ENCODE measurements at regions not wholly inside any gene's neighbourhood (a gene's known extent, or its start where the extent isn't known, plus 50 kb on each side); places are given as distances from the start of the nearest gene placed in this dataset.

DNA sequence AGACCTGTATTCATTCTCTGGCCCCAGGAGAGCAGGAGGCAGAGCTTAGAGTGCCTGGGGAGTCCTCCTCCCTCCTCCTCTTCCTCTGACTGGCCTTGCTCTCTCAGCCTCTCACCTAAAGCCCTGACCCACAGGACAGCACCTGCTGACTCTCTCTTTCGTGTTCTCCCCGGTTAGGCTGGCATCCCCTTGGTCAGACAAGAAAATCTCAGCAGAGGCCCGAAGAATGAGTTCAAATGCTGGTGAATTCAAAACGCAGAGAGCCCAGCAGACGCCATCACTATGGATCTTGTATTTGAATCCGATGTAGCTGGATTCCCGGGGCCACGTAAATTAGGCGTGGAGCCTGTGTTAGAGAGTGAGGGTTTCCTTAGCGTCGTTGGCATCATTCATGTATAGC is 255.3 kb downstream of the KLF6 start:
- H3K27me3 ChIP-seq (ENCODE audit: control insufficient read depth, insufficient read depth, low read length): no peaks in the 10 kb centered on the region
- H3K4me3 ChIP-seq (replicated peaks in 1 of 4; ENCODE audit: control extremely low read depth in 1 of 4, insufficient read depth in 1 of 4, low read depth in 3 of 4, low read length in 4 of 4): no peak overlapping the region
- H4K20me1 ChIP-seq (ENCODE audit: control insufficient read depth, extremely low read depth, insufficient read depth, low read length): no peaks in the 10 kb centered on the region
- no peak overlapping the region for H3K27ac ChIP-seq (ENCODE audit: insufficient read depth, low read length)
- H3K4me1 ChIP-seq (ENCODE audit: control insufficient read depth, extremely low read depth, insufficient read depth, low read length): peaks cover 16% of the 10 kb centered on the region
- no peak for DNase-seq (ENCODE audit: low read depth in 2 of 2)
- no peak for TF ChIP-seq EZH2 (IDR thresholded peaks at IDR 0.05; ENCODE audit: low read length, missing control alignments)
- TF ChIP-seq, protein P1, sequence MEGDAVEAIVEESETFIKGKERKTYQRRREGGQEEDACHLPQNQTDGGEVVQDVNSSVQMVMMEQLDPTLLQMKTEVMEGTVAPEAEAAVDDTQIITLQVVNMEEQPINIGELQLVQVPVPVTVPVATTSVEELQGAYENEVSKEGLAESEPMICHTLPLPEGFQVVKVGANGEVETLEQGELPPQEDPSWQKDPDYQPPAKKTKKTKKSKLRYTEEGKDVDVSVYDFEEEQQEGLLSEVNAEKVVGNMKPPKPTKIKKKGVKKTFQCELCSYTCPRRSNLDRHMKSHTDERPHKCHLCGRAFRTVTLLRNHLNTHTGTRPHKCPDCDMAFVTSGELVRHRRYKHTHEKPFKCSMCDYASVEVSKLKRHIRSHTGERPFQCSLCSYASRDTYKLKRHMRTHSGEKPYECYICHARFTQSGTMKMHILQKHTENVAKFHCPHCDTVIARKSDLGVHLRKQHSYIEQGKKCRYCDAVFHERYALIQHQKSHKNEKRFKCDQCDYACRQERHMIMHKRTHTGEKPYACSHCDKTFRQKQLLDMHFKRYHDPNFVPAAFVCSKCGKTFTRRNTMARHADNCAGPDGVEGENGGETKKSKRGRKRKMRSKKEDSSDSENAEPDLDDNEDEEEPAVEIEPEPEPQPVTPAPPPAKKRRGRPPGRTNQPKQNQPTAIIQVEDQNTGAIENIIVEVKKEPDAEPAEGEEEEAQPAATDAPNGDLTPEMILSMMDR (conservative IDR thresholded peaks at IDR 0.05 in 1 of 2, IDR thresholded peaks at IDR 0.05 in 1 of 2; ENCODE audit: low read depth in 1 of 2, low read length in 2 of 2): no peak
- H2AFZ ChIP-seq (ENCODE audit: low read length): no peak overlapping the region
- H3K36me3 ChIP-seq (ENCODE audit: control insufficient read depth, insufficient read depth, low read length): no peaks in the 10 kb centered on the region
- no peak overlapping the region for H3K9ac ChIP-seq (ENCODE audit: insufficient read depth, low read length)
- H3K79me2 ChIP-seq (ENCODE audit: control insufficient read depth, insufficient read depth, low read length): no peaks in the 10 kb centered on the region
- no peak overlapping the region for H3K4me2 ChIP-seq (ENCODE audit: extremely low read depth, insufficient read depth, low read length)
- H3K9me3 ChIP-seq (ENCODE audit: control insufficient read depth, insufficient read depth, low read depth, low read length): no peaks in the 10 kb centered on the region

DNA sequence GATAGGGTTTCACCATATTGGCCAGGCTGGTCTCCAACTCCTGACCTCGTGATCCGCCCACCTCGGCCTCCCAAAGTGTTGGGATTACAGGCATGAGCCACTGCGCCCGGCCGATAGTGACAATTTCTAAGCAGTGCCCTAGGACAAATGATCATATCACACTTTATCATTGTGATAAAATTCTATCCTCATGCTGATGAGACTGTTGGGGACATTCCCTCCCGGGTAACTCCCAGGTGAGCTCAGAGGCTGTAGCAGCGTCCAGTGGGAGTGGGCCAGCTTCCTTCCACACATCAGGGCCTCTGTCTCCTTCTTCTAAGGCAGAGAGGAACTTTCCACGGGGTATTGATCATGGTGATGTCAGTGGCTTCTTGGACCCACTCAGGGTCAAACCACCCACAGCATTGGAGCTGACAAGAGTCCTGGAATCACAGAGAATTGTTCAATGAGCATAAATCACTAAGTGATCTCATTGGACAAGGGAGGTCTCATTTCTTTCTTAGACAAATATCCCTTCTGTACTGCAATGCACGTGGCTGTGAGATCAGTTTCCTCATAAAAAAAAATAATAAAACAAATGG is 256.1 kb downstream of the KLF6 start:
- H3K4me3 ChIP-seq (replicated peaks in 1 of 4; ENCODE audit: control extremely low read depth in 1 of 4, insufficient read depth in 1 of 4, low read depth in 3 of 4, low read length in 4 of 4): no peak overlapping the region
- no peak for TF ChIP-seq EZH2 (IDR thresholded peaks at IDR 0.05; ENCODE audit: low read length, missing control alignments)
- TF ChIP-seq, protein P1 (conservative IDR thresholded peaks at IDR 0.05 in 1 of 2, IDR thresholded peaks at IDR 0.05 in 1 of 2; ENCODE audit: low read depth in 1 of 2, low read length in 2 of 2): no peak
- peaks cover 16% of the 10 kb centered on the region for H3K4me1 ChIP-seq (ENCODE audit: control insufficient read depth, extremely low read depth, insufficient read depth, low read length)
- H3K27me3 ChIP-seq (ENCODE audit: control insufficient read depth, insufficient read depth, low read length): no peaks in the 10 kb centered on the region
- H3K36me3 ChIP-seq (ENCODE audit: control insufficient read depth, insufficient read depth, low read length): no peaks in the 10 kb centered on the region
- DNase-seq (ENCODE audit: low read depth in 2 of 2): no peak
- no peak overlapping the region for H2AFZ ChIP-seq (ENCODE audit: low read length)
- no peaks in the 10 kb centered on the region for H3K79me2 ChIP-seq (ENCODE audit: control insufficient read depth, insufficient read depth, low read length)
- no peak overlapping the region for H3K4me2 ChIP-seq (ENCODE audit: extremely low read depth, insufficient read depth, low read length)
- H3K27ac ChIP-seq (ENCODE audit: insufficient read depth, low read length): no peak overlapping the region
- no peak overlapping the region for H3K9ac ChIP-seq (ENCODE audit: insufficient read depth, low read length)
- H4K20me1 ChIP-seq (ENCODE audit: control insufficient read depth, extremely low read depth, insufficient read depth, low read length): no peaks in the 10 kb centered on the region
- H3K9me3 ChIP-seq (ENCODE audit: control insufficient read depth, insufficient read depth, low read depth, low read length): no peaks in the 10 kb centered on the region

DNA sequence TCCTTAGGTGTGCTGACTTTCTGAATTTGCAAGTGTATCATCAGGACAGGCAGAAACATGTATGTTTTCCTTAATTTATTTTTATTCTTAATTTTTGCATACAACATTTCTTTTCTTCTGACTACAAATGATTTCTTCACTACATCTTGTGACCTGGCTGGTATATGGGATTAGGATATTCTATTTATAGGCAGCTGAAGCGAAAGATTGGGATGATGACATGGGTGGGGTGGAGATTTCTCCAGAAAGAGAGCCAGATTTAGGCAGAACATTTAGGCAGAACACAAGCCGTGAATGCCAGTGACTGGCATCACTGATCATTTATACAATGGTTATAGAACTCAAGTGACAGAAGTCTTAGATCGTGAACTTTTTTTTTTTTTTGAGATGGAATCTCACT is 256.7 kb downstream of the KLF6 start:
- peaks cover 16% of the 10 kb centered on the region for H3K4me1 ChIP-seq (ENCODE audit: control insufficient read depth, extremely low read depth, insufficient read depth, low read length)
- H3K36me3 ChIP-seq (ENCODE audit: control insufficient read depth, insufficient read depth, low read length): no peaks in the 10 kb centered on the region
- no peak overlapping the region for H3K4me3 ChIP-seq (replicated peaks in 1 of 4; ENCODE audit: control extremely low read depth in 1 of 4, insufficient read depth in 1 of 4, low read depth in 3 of 4, low read length in 4 of 4)
- peak overlapping the region; percentile 21 for H3K4me2 ChIP-seq (ENCODE audit: extremely low read depth, insufficient read depth, low read length)
- TF ChIP-seq, protein P1 (conservative IDR thresholded peaks at IDR 0.05 in 1 of 2, IDR thresholded peaks at IDR 0.05 in 1 of 2; ENCODE audit: low read depth in 1 of 2, low read length in 2 of 2): no peak
- TF ChIP-seq EZH2 (IDR thresholded peaks at IDR 0.05; ENCODE audit: low read length, missing control alignments): no peak
- H3K9me3 ChIP-seq (ENCODE audit: control insufficient read depth, insufficient read depth, low read depth, low read length): no peaks in the 10 kb centered on the region
- no peaks in the 10 kb centered on the region for H3K27me3 ChIP-seq (ENCODE audit: control insufficient read depth, insufficient read depth, low read length)
- no peaks in the 10 kb centered on the region for H3K79me2 ChIP-seq (ENCODE audit: control insufficient read depth, insufficient read depth, low read length)
- peak overlapping the region; percentile 88 for H3K27ac ChIP-seq (ENCODE audit: insufficient read depth, low read length)
- no peak overlapping the region for H2AFZ ChIP-seq (ENCODE audit: low read length)
- DNase-seq (ENCODE audit: low read depth in 2 of 2): no peak
- H3K9ac ChIP-seq (ENCODE audit: insufficient read depth, low read length): no peak overlapping the region
- no peaks in the 10 kb centered on the region for H4K20me1 ChIP-seq (ENCODE audit: control insufficient read depth, extremely low read depth, insufficient read depth, low read length)
